ENCODE measurements at regions not wholly inside any gene's neighbourhood (a gene's known extent, or its start where the extent isn't known, plus 50 kb on each side); places are given as distances from the start of the nearest gene placed in this dataset.

- TF ChIP-seq TAF1 (IDR thresholded peaks at IDR 0.05; ENCODE audit: low read depth) (no peak), MXI1 (conservative IDR thresholded peaks at IDR 0.05; ENCODE audit: poor library complexity, severe bottlenecking) (no peak), RAD21 (conservative IDR thresholded peaks at IDR 0.05) (no peak), POLR2AphosphoS5 (IDR thresholded peaks at IDR 0.05) (no peak), REST (IDR thresholded peaks at IDR 0.05; ENCODE audit: borderline replicate concordance) (no peak), SMC3 (conservative IDR thresholded peaks at IDR 0.05; ENCODE audit: poor library complexity) (no peak), EZH2 (IDR thresholded peaks at IDR 0.05; ENCODE audit: borderline replicate concordance, insufficient read depth, low read length, poor library complexity, severe bottlenecking) (no peak), EP300 (conservative IDR thresholded peaks at IDR 0.05; ENCODE audit: poor library complexity, severe bottlenecking) (no peak), CTCF (IDR thresholded peaks at IDR 0.05; ENCODE audit: poor library complexity, severe bottlenecking) (no peak)
- Histone ChIP-seq H4K20me1 (ENCODE audit: insufficient read depth) (no peaks in the 10 kb centered on the region), H3K4me3 (ENCODE audit: low read length) (no peak overlapping the region), H3K27ac (ENCODE audit: low read length) (no peak overlapping the region), H3K9ac (ENCODE audit: low read length) (no peak overlapping the region), H2AFZ (ENCODE audit: low read depth, low read length) (no peak overlapping the region), H3K9me3 (ENCODE audit: low read length) (no peaks in the 10 kb centered on the region), H3K79me2 (replicated peaks; ENCODE audit: insufficient read depth, low read length) (no peaks in the 10 kb centered on the region), H3K27me3 (ENCODE audit: insufficient read depth, low read depth, low read length) (peaks cover 3% of the 10 kb centered on the region), H3K4me2 (ENCODE audit: low read length) (no peak overlapping the region), H3F3A (ENCODE audit: insufficient read depth, low read length, poor library complexity, severe bottlenecking) (no peaks in the 10 kb centered on the region), H3K9me2 (ENCODE audit: insufficient read depth, low read length) (no peaks in the 10 kb centered on the region), H3K36me3 (ENCODE audit: insufficient read depth, low read length) (no peaks in the 10 kb centered on the region)
Observed at GRCh38 chr14:97788364-97788763, 991.2 kb downstream of the VRK1 start.

- no peaks in the 10 kb centered on the region for H3K36me3 ChIP-seq (ENCODE audit: insufficient read depth, low read length)
- no peaks in the 10 kb centered on the region for H3F3A ChIP-seq (ENCODE audit: insufficient read depth, low read length, poor library complexity, severe bottlenecking)
- no peak overlapping the region for H3K4me3 ChIP-seq (ENCODE audit: low read length)
- H3K79me2 ChIP-seq (replicated peaks; ENCODE audit: insufficient read depth, low read length) = no peaks in the 10 kb centered on the region
- no peak overlapping the region for H3K9ac ChIP-seq (ENCODE audit: low read length)
- H2AFZ ChIP-seq (ENCODE audit: low read depth, low read length) = no peak overlapping the region
- H4K20me1 ChIP-seq (ENCODE audit: insufficient read depth) = no peaks in the 10 kb centered on the region
- no peak overlapping the region for H3K4me2 ChIP-seq (ENCODE audit: low read length)
- no peak for TF ChIP-seq EZH2 (IDR thresholded peaks at IDR 0.05; ENCODE audit: borderline replicate concordance, insufficient read depth, low read length, poor library complexity, severe bottlenecking)
- TF ChIP-seq POLR2AphosphoS5 (IDR thresholded peaks at IDR 0.05) = no peak
- TF ChIP-seq CTCF (IDR thresholded peaks at IDR 0.05; ENCODE audit: poor library complexity, severe bottlenecking) = no peak
- no peak for TF ChIP-seq RAD21 (conservative IDR thresholded peaks at IDR 0.05)
- no peak for TF ChIP-seq SMC3 (conservative IDR thresholded peaks at IDR 0.05; ENCODE audit: poor library complexity)
- no peak for TF ChIP-seq EP300 (conservative IDR thresholded peaks at IDR 0.05; ENCODE audit: poor library complexity, severe bottlenecking)
- TF ChIP-seq REST (IDR thresholded peaks at IDR 0.05; ENCODE audit: borderline replicate concordance) = no peak
- TF ChIP-seq MXI1 (conservative IDR thresholded peaks at IDR 0.05; ENCODE audit: poor library complexity, severe bottlenecking) = no peak
- no peak for TF ChIP-seq TAF1 (IDR thresholded peaks at IDR 0.05; ENCODE audit: low read depth)
- H3K27me3 ChIP-seq (ENCODE audit: insufficient read depth, low read depth, low read length) = peaks cover 3% of the 10 kb centered on the region
- H3K9me3 ChIP-seq (ENCODE audit: low read length) = no peaks in the 10 kb centered on the region
- H3K9me2 ChIP-seq (ENCODE audit: insufficient read depth, low read length) = no peaks in the 10 kb centered on the region
- H3K27ac ChIP-seq (ENCODE audit: low read length) = no peak overlapping the region
Observed at GRCh38 chr14:97788846-97789526, 991.8 kb downstream of the VRK1 start.

Data from neural cell (in vitro differentiated cells).